Uterus (tissue), 3 donors: ENCODE measurements at regions not wholly inside any gene's neighbourhood (a gene's known extent, or its start where the extent isn't known, plus 50 kb on each side); places are given as distances from the start of the nearest gene placed in this dataset.

Source experiments
- DNase-seq, 2 donors: peaks; one replicate each; pipeline ENCODE4 v3.0.0-alpha.2; 2019 to 2020
- H3K27ac ChIP-seq, 2 donors: fragments of 200-600 bp; sonication (generic); 1 replicate in 1 of 2; 2 replicates in 1 of 2; pipeline ENCODE4 v1.5.1; 2016 to 2018
- H3K27me3 ChIP-seq, 2 donors: fragments of 200-600 bp; sonication (generic); one replicate each; pipeline ENCODE4 v1.5.1; 2018 to 2019; ENCODE audit warnings: control low read depth in 1 of 2
- H3K36me3 ChIP-seq, 2 donors: fragments of 200-600 bp; sonication (generic); one replicate each; pipeline ENCODE4 v1.5.1; 2019; ENCODE audit warnings: control low read depth in 1 of 2
- H3K4me1 ChIP-seq, 2 donors: fragments of 200-600 bp; sonication (generic); one replicate each; pipeline ENCODE4 v1.5.1; 2018 to 2019; ENCODE audit warnings: control low read depth in 1 of 2
- H3K4me3 ChIP-seq, 2 donors: fragments of 200-600 bp; sonication (generic); 1 replicate in 1 of 2; 2 replicates in 1 of 2; pipeline ENCODE4 v1.5.1; 2018 to 2019; ENCODE audit warnings: mild to moderate bottlenecking in 1 of 2
- H3K9me3 ChIP-seq, 2 donors: fragments of 200-600 bp; sonication (generic); one replicate each; pipeline ENCODE4 v1.5.1; 2019; ENCODE audit warnings: control low read depth in 1 of 2
- CTCF ChIP-seq, 4 experiments: fragments of 200-600 bp in 2 of 4; fragments of 450-650 bp in 2 of 4; sonication (generic) in 2 of 4; IDR thresholded peaks; one replicate each; pipeline ENCODE4 v1.5.1; 2016 to 2019; ENCODE audit warnings: antibody characterized with exemption in 4 of 4, mild to moderate bottlenecking in 2 of 4, moderate library complexity in 1 of 4
- POLR2A ChIP-seq, 2 donors: fragments of 450-650 bp; IDR thresholded peaks; one replicate each; pipeline ENCODE4 v1.6.1; 2016; ENCODE audit warnings: antibody characterized with exemption in 2 of 2, mild to moderate bottlenecking in 1 of 2, moderate library complexity in 1 of 2
- intact Hi-C: fragments of 100-400 bp; cut with DNase I; formaldehyde crosslinking; loops from one replicate; pipeline ENCODE4 v1.15.1; 2023; ENCODE audit warnings: low total_unique reads
- donor health status: DM: yes; HTN: yes; CAD: no.

DNA sequence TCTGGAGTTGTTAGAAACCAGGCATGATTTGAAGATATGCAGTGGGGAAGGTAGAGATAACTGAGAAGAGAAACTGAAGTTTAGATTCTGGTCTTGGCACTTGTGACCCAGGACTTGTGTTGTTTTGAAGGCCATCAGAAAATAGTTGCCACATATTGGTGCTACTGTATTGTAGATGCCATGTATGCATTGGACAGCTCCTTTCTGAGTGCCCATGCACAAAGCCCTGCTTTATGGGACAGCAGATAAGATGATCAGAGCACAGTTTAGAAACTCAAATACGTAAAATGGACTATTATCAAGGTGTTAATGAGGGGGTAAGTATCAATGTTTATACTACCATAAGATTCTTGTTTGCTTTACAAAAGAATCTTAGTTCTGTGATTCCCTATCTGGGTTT lies 84.9 kb downstream of the KIF4B start:
- no peak for TF ChIP-seq CTCF (IDR thresholded peaks at IDR 0.05)
- no peak for TF ChIP-seq POLR2A (IDR thresholded peaks at IDR 0.05)
- Histone ChIP-seq H3K27ac (no peak overlapping the region), H3K4me3 (no peak overlapping the region), H3K9me3 (no peaks in the 10 kb centered on the region), H3K27me3 (no peaks in the 10 kb centered on the region), H3K4me1 (no peaks in the 10 kb centered on the region), H3K36me3 (no peaks in the 10 kb centered on the region)
- intact Hi-C loops = no loop called here
- DNase-seq = no peak

DNA sequence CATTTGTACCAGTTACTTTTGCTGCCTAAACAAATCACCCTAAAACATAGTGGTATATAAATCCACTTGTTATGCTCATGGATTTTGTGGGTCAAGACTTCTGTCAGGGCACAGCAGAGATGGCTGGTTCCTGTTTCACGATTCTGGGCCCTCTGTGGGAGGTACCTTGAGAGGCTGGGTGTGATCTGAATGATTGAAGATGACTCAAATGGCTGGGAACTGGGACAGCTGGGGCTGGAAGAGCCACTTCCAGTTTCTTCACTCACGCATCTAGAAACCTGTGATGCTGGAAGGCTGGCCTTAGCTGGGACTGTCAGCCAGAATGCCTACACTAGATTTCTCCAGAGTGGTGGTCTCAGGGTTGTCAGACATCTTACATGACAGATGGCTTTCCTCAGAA lies 88.1 kb downstream of the KIF4B start:
- no peak overlapping the region for H3K27ac ChIP-seq

GRCh38 chr5:155103146-155103545 lies 89.6 kb downstream of the KIF4B start:
- no peaks in the 10 kb centered on the region for H3K27me3 ChIP-seq
- no peak overlapping the region for H3K27ac ChIP-seq
- TF ChIP-seq POLR2A (IDR thresholded peaks at IDR 0.05) (no peak), CTCF (IDR thresholded peaks at IDR 0.05) (no peak)
- no peaks in the 10 kb centered on the region for H3K9me3 ChIP-seq
- no peak overlapping the region for H3K4me3 ChIP-seq
- H3K36me3 ChIP-seq = no peaks in the 10 kb centered on the region
- intact Hi-C loops = no loop called here
- no peaks in the 10 kb centered on the region for H3K4me1 ChIP-seq
- no peak for DNase-seq

More for the DNA sequence above, 88.1 kb downstream of the KIF4B start:
- Histone ChIP-seq H3K4me3 (no peak overlapping the region), H3K4me1 (no peaks in the 10 kb centered on the region), H3K9me3 (no peaks in the 10 kb centered on the region), H3K27me3 (no peaks in the 10 kb centered on the region), H3K36me3 (no peaks in the 10 kb centered on the region)
- intact Hi-C loops = no loop called here
- no peak for TF ChIP-seq POLR2A (IDR thresholded peaks at IDR 0.05)
- TF ChIP-seq CTCF (IDR thresholded peaks at IDR 0.05) = no peak
- no peak for DNase-seq

- Histone ChIP-seq H3K27ac (no peak overlapping the region), H3K27me3 (no peaks in the 10 kb centered on the region), H3K4me3 (no peak overlapping the region), H3K9me3 (no peaks in the 10 kb centered on the region), H3K4me1 (no peaks in the 10 kb centered on the region), H3K36me3 (no peaks in the 10 kb centered on the region)
- DNase-seq = no peak
- intact Hi-C loops = no loop called here
- TF ChIP-seq POLR2A (IDR thresholded peaks at IDR 0.05) (no peak), CTCF (IDR thresholded peaks at IDR 0.05) (no peak)
Observed at GRCh38 chr5:155104441-155104840, 90.9 kb downstream of the KIF4B start.

GRCh38 chr5:155106221-155106620 lies 92.7 kb downstream of the KIF4B start:
- H3K27me3 ChIP-seq = no peaks in the 10 kb centered on the region
- intact Hi-C loops = no loop called here
- no peaks in the 10 kb centered on the region for H3K36me3 ChIP-seq
- no peak overlapping the region for H3K27ac ChIP-seq
- no peak for DNase-seq
- H3K9me3 ChIP-seq = no peaks in the 10 kb centered on the region
- TF ChIP-seq CTCF (IDR thresholded peaks at IDR 0.05) (no peak), POLR2A (IDR thresholded peaks at IDR 0.05) (no peak)
- no peaks in the 10 kb centered on the region for H3K4me1 ChIP-seq
- H3K4me3 ChIP-seq = no peak overlapping the region
